SK-N-SH treated with all-trans-retinoic acid at 6 μM for 48 hours (cell line): ENCODE measurements at regions not wholly inside any gene's neighbourhood (a gene's known extent, or its start where the extent isn't known, plus 50 kb on each side); places are given as distances from the start of the nearest gene placed in this dataset.

Source experiments
- ATAC-seq: fragments of 200-7000 bp; cut with Tn5 transposase; 3 replicates; pipeline ENCODE4 v1.9.1; 2020; ENCODE audit warnings: mild to moderate bottlenecking, moderate library complexity
- BACH2 ChIP-seq: fragments of 250-450 bp; sonication (Bioruptor Pico); IDR thresholded peaks from 2 replicates; pipeline ENCODE4 v1.9.0; 2021; ENCODE audit warnings: mild to moderate bottlenecking, borderline replicate concordance
- CREB5 ChIP-seq: fragments of 250-450 bp; sonication (Bioruptor Pico); IDR thresholded peaks from 2 replicates; pipeline ENCODE4 v1.5.1; 2020; ENCODE audit warnings: low read depth, mild to moderate bottlenecking, moderate library complexity
- CSDC2 ChIP-seq: fragments of 250-450 bp; sonication (Bioruptor Pico); IDR thresholded peaks from 2 replicates; pipeline ENCODE4 v1.5.0; 2020; ENCODE audit warnings: mild to moderate bottlenecking, moderate library complexity
- CSRNP3 ChIP-seq: fragments of 250-450 bp; sonication (Bioruptor Pico); IDR thresholded peaks from 2 replicates; pipeline ENCODE4 v1.5.1; 2021; ENCODE audit warnings: mild to moderate bottlenecking, moderate library complexity
- ESRRG ChIP-seq: fragments of 250-450 bp; sonication (Bioruptor Pico); IDR thresholded peaks from 2 replicates; pipeline ENCODE4 v1.6.1; 2021; ENCODE audit warnings: mild to moderate bottlenecking
- GLIS3 ChIP-seq: fragments of 250-450 bp; sonication (Bioruptor Pico); IDR thresholded peaks from 2 replicates; pipeline ENCODE4 v1.5.0; 2020; ENCODE audit warnings: mild to moderate bottlenecking, moderate library complexity
- ISL1 ChIP-seq: fragments of 250-450 bp; sonication (Bioruptor Pico); IDR thresholded peaks from 2 replicates; pipeline ENCODE4 v2.1.2; 2022; ENCODE audit warnings: mild to moderate bottlenecking, moderate library complexity
- OSR1 ChIP-seq: fragments of 250-450 bp; sonication (Bioruptor Pico); IDR thresholded peaks from 2 replicates; pipeline ENCODE4 v1.8.0; 2022; ENCODE audit warnings: moderate library complexity, mild to moderate bottlenecking, inconsistent platforms
- PATZ1 ChIP-seq: fragments of 250-450 bp; sonication (Bioruptor Pico); IDR thresholded peaks from 2 replicates; pipeline ENCODE4 v1.8.0; 2020; ENCODE audit warnings: mild to moderate bottlenecking, moderate library complexity, borderline replicate concordance
- POU6F1 ChIP-seq: fragments of 250-450 bp; sonication (Bioruptor Pico); IDR thresholded peaks from 2 replicates; pipeline ENCODE4 v1.8.0; 2021; ENCODE audit warnings: low read depth, mild to moderate bottlenecking, moderate library complexity, borderline replicate concordance
- PPARA ChIP-seq: fragments of 250-450 bp; sonication (Bioruptor Pico); IDR thresholded peaks from 2 replicates; pipeline ENCODE4 v1.5.0; 2020; ENCODE audit warnings: mild to moderate bottlenecking, borderline replicate concordance
- RARB ChIP-seq: fragments of 250-450 bp; sonication (Bioruptor Pico); IDR thresholded peaks from 2 replicates; pipeline ENCODE4 v1.8.0; 2021; ENCODE audit warnings: mild to moderate bottlenecking, moderate library complexity
- SNAI2 ChIP-seq: fragments of 250-450 bp; sonication (Bioruptor Pico); IDR thresholded peaks from 2 replicates; pipeline ENCODE4 v1.5.0; 2020; ENCODE audit warnings: mild to moderate bottlenecking, moderate library complexity
- TOX ChIP-seq: fragments of 250-450 bp; sonication (Bioruptor Pico); IDR thresholded peaks from 2 replicates; pipeline ENCODE4 v1.8.0; 2021; ENCODE audit warnings: mild to moderate bottlenecking, moderate library complexity, borderline replicate concordance
- TSHZ2 ChIP-seq: fragments of 250-450 bp; sonication (Bioruptor Pico); IDR thresholded peaks from 2 replicates; pipeline ENCODE4 v1.5.0; 2020; ENCODE audit warnings: mild to moderate bottlenecking, moderate library complexity
- ZC3H10 ChIP-seq: fragments of 250-450 bp; sonication (Bioruptor Pico); IDR thresholded peaks from 2 replicates; pipeline ENCODE4 v1.5.1; 2021; ENCODE audit warnings: mild to moderate bottlenecking, moderate library complexity
- ZFP3 ChIP-seq: fragments of 250-450 bp; sonication (Bioruptor Pico); IDR thresholded peaks from 2 replicates; pipeline ENCODE4 v1.5.0; 2020; ENCODE audit warnings: mild to moderate bottlenecking, moderate library complexity
- ZFP30 ChIP-seq: fragments of 450-650 bp; formaldehyde crosslinking; IDR thresholded peaks from 2 replicates; pipeline ENCODE4 v1.5.0; 2022; ENCODE audit warnings: mild to moderate bottlenecking, moderate library complexity
- ZNF565 ChIP-seq: fragments of 450-650 bp; formaldehyde crosslinking; conservative IDR thresholded peaks from 2 replicates; pipeline ENCODE4 v1.5.0; 2020; ENCODE audit warnings: low read depth, mild to moderate bottlenecking, moderate library complexity
- ZNF70 ChIP-seq: fragments of 450-650 bp; formaldehyde crosslinking; IDR thresholded peaks from 2 replicates; pipeline ENCODE4 v1.5.0; 2020; ENCODE audit warnings: mild to moderate bottlenecking, moderate library complexity
- ZNF8 ChIP-seq: fragments of 450-650 bp; formaldehyde crosslinking; IDR thresholded peaks from 2 replicates; pipeline ENCODE4 v1.5.0; 2020; ENCODE audit warnings: mild to moderate bottlenecking, moderate library complexity

GRCh38 chr9:100794738-100795269 is 216.9 kb downstream of the CAVIN4 start:
- ATAC-seq: no peak

GRCh38 chr9:100803956-100804355 is 224.6 kb upstream of the PLPPR1 start:
- no peak for ATAC-seq
- TF ChIP-seq ISL1: no peak

More at GRCh38 chr9:100794738-100795269, 216.9 kb downstream of the CAVIN4 start:
- TF ChIP-seq TOX (no peak), BACH2 (no peak), RARB (CRISPR knock-in tag) (no peak), ESRRG (CRISPR knock-in tag) (no peak), ZFP30 (CRISPR knock-in tag) (no peak), ZNF565 (CRISPR knock-in tag) (no peak), ZFP3 (no peak), ZNF70 (CRISPR knock-in tag) (no peak), ZC3H10 (CRISPR knock-in tag) (no peak), SNAI2 (no peak), PPARA (CRISPR knock-in tag) (no peak), POU6F1 (CRISPR knock-in tag) (no peak), PATZ1 (no peak), CSRNP3 (CRISPR knock-in tag) (no peak), TSHZ2 (CRISPR knock-in tag) (no peak), GLIS3 (CRISPR knock-in tag) (no peak)

GRCh38 chr9:100811643-100812042 is 216.9 kb upstream of the PLPPR1 start:
- no peak for ATAC-seq
- no peak for TF ChIP-seq OSR1 (CRISPR knock-in tag)
- no peak for TF ChIP-seq PPARA (CRISPR knock-in tag)
- no peak for TF ChIP-seq CREB5 (CRISPR knock-in tag)
- no peak for TF ChIP-seq ZNF8 (CRISPR knock-in tag)
- no peak for TF ChIP-seq BACH2
- TF ChIP-seq ZFP30 (CRISPR knock-in tag): no peak
- no peak for TF ChIP-seq TSHZ2 (CRISPR knock-in tag)
- no peak for TF ChIP-seq ISL1
- TF ChIP-seq POU6F1 (CRISPR knock-in tag): no peak
- TF ChIP-seq CSDC2: no peak
- TF ChIP-seq ZNF70 (CRISPR knock-in tag): no peak
- no peak for TF ChIP-seq GLIS3 (CRISPR knock-in tag)
- no peak for TF ChIP-seq SNAI2
- no peak for TF ChIP-seq RARB (CRISPR knock-in tag)
- no peak for TF ChIP-seq CSRNP3 (CRISPR knock-in tag)
- no peak for TF ChIP-seq ZNF565 (CRISPR knock-in tag)
